ENCODE measurements at regions not wholly inside any gene's neighbourhood (a gene's known extent, or its start where the extent isn't known, plus 50 kb on each side); places are given as distances from the start of the nearest gene placed in this dataset.

GRCh38 chr6:43953794-43954310 is 173.4 kb downstream of the MRPL14 start:
- Histone ChIP-seq H3K27ac (no peak overlapping the region), H3K27me3 (no peaks in the 10 kb centered on the region), H3K4me3 (no peak overlapping the region), H3K9me3 (no peaks in the 10 kb centered on the region), H3K36me3 (no peaks in the 10 kb centered on the region), H3K4me1 (no peaks in the 10 kb centered on the region)
- 61% methylated on average over 4 of the region's 8 CpGs for WGBS
- TF ChIP-seq CTCF (IDR thresholded peaks at IDR 0.05) = no peak
- no peak for TF ChIP-seq POLR2AphosphoS5 (IDR thresholded peaks at IDR 0.05)
- no peak for TF ChIP-seq EP300 (IDR thresholded peaks at IDR 0.05)
- TF ChIP-seq POLR2A (IDR thresholded peaks at IDR 0.05) = no peak
- DNase-seq (ENCODE audit: low spot score in 2 of 2) = no peak

GRCh38 chr6:43953256-43953655 is 174.0 kb downstream of the MRPL14 start:
- no peaks in the 10 kb centered on the region for H3K27me3 ChIP-seq
- TF ChIP-seq EP300 (IDR thresholded peaks at IDR 0.05) (no peak), POLR2A (IDR thresholded peaks at IDR 0.05) (no peak), POLR2AphosphoS5 (IDR thresholded peaks at IDR 0.05) (no peak), CTCF (IDR thresholded peaks at IDR 0.05) (no peak)
- no peak overlapping the region for H3K27ac ChIP-seq
- no peaks in the 10 kb centered on the region for H3K9me3 ChIP-seq
- H3K36me3 ChIP-seq = no peaks in the 10 kb centered on the region
- no peak for DNase-seq (ENCODE audit: low spot score in 2 of 2)
- H3K4me1 ChIP-seq = no peaks in the 10 kb centered on the region
- H3K4me3 ChIP-seq = no peak overlapping the region
- WGBS = 78% methylated on average over 2 of the region's 2 CpGs

- no peak overlapping the region for H3K27ac ChIP-seq
- H3K27me3 ChIP-seq = no peaks in the 10 kb centered on the region
- 93% methylated on average over 1 of the region's 1 CpG for WGBS
- TF ChIP-seq POLR2A (IDR thresholded peaks at IDR 0.05) = no peak
- no peak for TF ChIP-seq CTCF (IDR thresholded peaks at IDR 0.05)
- no peak for TF ChIP-seq EP300 (IDR thresholded peaks at IDR 0.05)
- TF ChIP-seq POLR2AphosphoS5 (IDR thresholded peaks at IDR 0.05) = no peak
- no peak for DNase-seq (ENCODE audit: low spot score in 2 of 2)
- H3K36me3 ChIP-seq = no peaks in the 10 kb centered on the region
- H3K9me3 ChIP-seq = no peaks in the 10 kb centered on the region
- no peak overlapping the region for H3K4me3 ChIP-seq
- no peaks in the 10 kb centered on the region for H3K4me1 ChIP-seq
These were observed 174.5 kb downstream of the MRPL14 start for GRCh38 chr6:43952746-43953145.

GRCh38 chr6:43951756-43952675 is 175.2 kb downstream of the MRPL14 start:
- H3K27ac ChIP-seq = no peak overlapping the region
- TF ChIP-seq EP300 (IDR thresholded peaks at IDR 0.05) (no peak), POLR2AphosphoS5 (IDR thresholded peaks at IDR 0.05) (no peak)
- H3K9me3 ChIP-seq = no peaks in the 10 kb centered on the region
- no peaks in the 10 kb centered on the region for H3K4me1 ChIP-seq
- DNase-seq (ENCODE audit: low spot score in 2 of 2) = no peak
- no peaks in the 10 kb centered on the region for H3K36me3 ChIP-seq
- H3K4me3 ChIP-seq = no peak overlapping the region
- H3K27me3 ChIP-seq = no peaks in the 10 kb centered on the region
- 90% methylated on average over 4 of the region's 8 CpGs for WGBS

- Histone ChIP-seq H3K27me3 (no peaks in the 10 kb centered on the region), H3K4me1 (no peaks in the 10 kb centered on the region), H3K4me3 (no peak overlapping the region), H3K36me3 (no peaks in the 10 kb centered on the region), H3K9me3 (no peaks in the 10 kb centered on the region), H3K27ac (no peak overlapping the region)
- peak in 1 of 2 donors; percentile 55 for DNase-seq (ENCODE audit: low spot score in 2 of 2)
- WGBS = 100% methylated on average over 2 of the region's 5 CpGs
- TF ChIP-seq POLR2AphosphoS5 (IDR thresholded peaks at IDR 0.05) (no peak), EP300 (IDR thresholded peaks at IDR 0.05) (no peak), POLR2A (IDR thresholded peaks at IDR 0.05) (no peak), CTCF (IDR thresholded peaks at IDR 0.05) (no peak)
These were observed 176.0 kb downstream of the MRPL14 start for GRCh38 chr6:43951063-43951755.
